BLaER1 treated with 17β-estradiol and CSF1 and Interleukin-3, amounts not matched to agents 10 nM and 100 nM (cell line): ENCODE measurements at regions not wholly inside any gene's neighbourhood (a gene's known extent, or its start where the extent isn't known, plus 50 kb on each side); places are given as distances from the start of the nearest gene placed in this dataset.
A peak's percentile ranks its signal among the peaks of the same experiment; 100 is the strongest.

ENCODE experiments used
- H3K27ac ChIP-seq, 11 experiments: shearing (Covaris generic); formaldehyde crosslinking; 2 replicates each; pipeline ENCODE4 v1.8.1; 2022
- H3K27me3 ChIP-seq, 11 experiments: shearing (Covaris generic); formaldehyde crosslinking; 2 replicates each; pipeline ENCODE4 v1.8.1; 2022
- H3K36me3 ChIP-seq, 11 experiments: shearing (Covaris generic); formaldehyde crosslinking; 2 replicates each; pipeline ENCODE4 v1.8.1; 2022
- H3K4me1 ChIP-seq, 10 experiments: shearing (Covaris generic); formaldehyde crosslinking; 2 replicates each; pipeline ENCODE4 v1.8.1; 2022
- H3K4me2 ChIP-seq, 11 experiments: shearing (Covaris generic); formaldehyde crosslinking; 2 replicates each; pipeline ENCODE4 v1.8.1; 2022
- H3K4me3 ChIP-seq, 10 experiments: shearing (Covaris generic); formaldehyde crosslinking; 2 replicates each; pipeline ENCODE4 v1.8.1; 2022
- H3K9ac ChIP-seq, 11 experiments: shearing (Covaris generic); formaldehyde crosslinking; 2 replicates each; pipeline ENCODE4 v1.8.1; 2022
- H3K9me3 ChIP-seq, 11 experiments: shearing (Covaris generic); formaldehyde crosslinking; replicated peaks in 1 of 11; 2 replicates each; pipeline ENCODE4 v1.8.1; 2022
- H4K20me1 ChIP-seq, 11 experiments: shearing (Covaris generic); formaldehyde crosslinking; 2 replicates each; pipeline ENCODE4 v1.8.1; 2022
- Cebpa-rat ChIP-seq, 11 experiments: shearing (Covaris generic); IDR thresholded peaks; 2 replicates each; pipeline ENCODE4 v1.8.1; 2022

GRCh38 chr1:221150996-221151395 is 271.8 kb downstream of the HLX start:
- Histone ChIP-seq H3K9me3 (peaks cover 0 to 28% (median 0%) of the 10 kb centered on the region in 11 experiments; a peak in 9 of 22 replicates), H3K9ac (no peak overlapping the region), H3K4me2 (no peak overlapping the region), H3K27ac (no peak overlapping the region), H3K4me1 (peaks cover 0 to 26% (median 2%) of the 10 kb centered on the region in 10 experiments; a peak in 9 of 20 replicates), H3K27me3 (no peaks in the 10 kb centered on the region), H3K36me3 (no peaks in the 10 kb centered on the region), H4K20me1 (no peaks in the 10 kb centered on the region), H3K4me3 (no peak overlapping the region)
- TF ChIP-seq Cebpa-rat (IDR thresholded peaks at IDR 0.05), result no peak

- Histone ChIP-seq H3K36me3 (no peaks in the 10 kb centered on the region), H3K9me3 (peaks cover 0 to 24% (median 0%) of the 10 kb centered on the region in 11 experiments; a peak in 9 of 22 replicates), H3K4me1 (peaks cover 0 to 53% (median 21%) of the 10 kb centered on the region in 10 experiments; a peak in 15 of 20 replicates), H3K4me2 (peak overlapping the region in 4 of 11 experiments; percentile 23 to 89 (median 74); a peak in 6 of 22 replicates), H4K20me1 (no peaks in the 10 kb centered on the region), H3K9ac (no peak overlapping the region), H3K4me3 (no peak overlapping the region), H3K27ac (peak overlapping the region in 2 of 11 experiments; percentile 5 to 21; a peak in 3 of 22 replicates), H3K27me3 (no peaks in the 10 kb centered on the region)
- TF ChIP-seq Cebpa-rat (IDR thresholded peaks at IDR 0.05), result no peak
Measured at GRCh38 chr1:221154932-221155331, 275.7 kb downstream of the HLX start.

GRCh38 chr1:221157026-221157761 is 278.0 kb downstream of the HLX start:
- Histone ChIP-seq H3K4me3 (no peak overlapping the region), H3K9me3 (peaks cover 0 to 3% (median 0%) of the 10 kb centered on the region in 11 experiments; a peak in 2 of 22 replicates), H3K9ac (peak overlapping the region in 4 of 11 experiments; percentile 28 to 66 (median 48); a peak in 6 of 22 replicates), H3K4me2 (peak overlapping the region in 8 of 11 experiments; percentile 29 to 89 (median 58); a peak in 14 of 22 replicates), H3K36me3 (no peaks in the 10 kb centered on the region), H3K27me3 (no peaks in the 10 kb centered on the region), H3K27ac (peak overlapping the region in 10 of 11 experiments; percentile 31 to 81 (median 59); a peak in 17 of 22 replicates), H4K20me1 (no peaks in the 10 kb centered on the region), H3K4me1 (peaks cover 0 to 73% (median 30%) of the 10 kb centered on the region in 10 experiments; a peak in 15 of 20 replicates)
- peak in 1 of 11 experiments; percentile 54; a peak in 1 of 22 replicates for TF ChIP-seq Cebpa-rat (IDR thresholded peaks at IDR 0.05)

GRCh38 chr1:221159608-221160007 is 280.4 kb downstream of the HLX start:
- H3K27me3 ChIP-seq, result no peaks in the 10 kb centered on the region
- no peaks in the 10 kb centered on the region for H4K20me1 ChIP-seq
- H3K4me1 ChIP-seq, result peaks cover 0 to 97% (median 36%) of the 10 kb centered on the region in 10 experiments; a peak in 15 of 20 replicates
- peak overlapping the region in 2 of 11 experiments; percentile 74 to 83; a peak in 4 of 22 replicates for H3K4me2 ChIP-seq
- H3K9ac ChIP-seq, result no peak overlapping the region
- peak overlapping the region in 3 of 11 experiments; percentile 16 to 40 (median 32); a peak in 6 of 22 replicates for H3K27ac ChIP-seq
- H3K4me3 ChIP-seq, result no peak overlapping the region
- no peaks in the 10 kb centered on the region; a peak in 1 of 22 replicates for H3K9me3 ChIP-seq
- no peak for TF ChIP-seq Cebpa-rat (IDR thresholded peaks at IDR 0.05)
- H3K36me3 ChIP-seq, result no peaks in the 10 kb centered on the region

GRCh38 chr1:221161571-221162041 is 282.4 kb downstream of the HLX start:
- Histone ChIP-seq H3K4me3 (no peak overlapping the region), H3K36me3 (no peaks in the 10 kb centered on the region), H3K9me3 (no peaks in the 10 kb centered on the region; a peak in 1 of 22 replicates), H3K4me2 (peak overlapping the region in 6 of 11 experiments; percentile 39 to 83 (median 71); a peak in 12 of 22 replicates), H3K27me3 (no peaks in the 10 kb centered on the region), H3K27ac (peak overlapping the region in 9 of 11 experiments; percentile 11 to 97 (median 93); a peak in 17 of 22 replicates), H3K9ac (peak overlapping the region in 6 of 11 experiments; percentile 11 to 80 (median 68); a peak in 9 of 22 replicates), H4K20me1 (no peaks in the 10 kb centered on the region), H3K4me1 (peaks cover 15 to 99% (median 52%) of the 10 kb centered on the region in 10 experiments)
- no peak for TF ChIP-seq Cebpa-rat (IDR thresholded peaks at IDR 0.05)

GRCh38 chr1:221162352-221162751 is 283.1 kb downstream of the HLX start:
- Histone ChIP-seq H4K20me1 (no peaks in the 10 kb centered on the region), H3K4me1 (peaks cover 21 to 96% (median 49%) of the 10 kb centered on the region in 10 experiments), H3K4me2 (peak overlapping the region in 6 of 11 experiments; percentile 39 to 83 (median 71); a peak in 11 of 22 replicates), H3K4me3 (no peak overlapping the region), H3K9ac (peak overlapping the region in 4 of 11 experiments; percentile 62 to 79 (median 76); a peak in 7 of 22 replicates), H3K9me3 (no peaks in the 10 kb centered on the region; a peak in 1 of 22 replicates), H3K27ac (peak overlapping the region in 8 of 11 experiments; percentile 11 to 97 (median 93); a peak in 14 of 22 replicates), H3K36me3 (no peaks in the 10 kb centered on the region), H3K27me3 (no peaks in the 10 kb centered on the region)
- no peak for TF ChIP-seq Cebpa-rat (IDR thresholded peaks at IDR 0.05)

- Histone ChIP-seq H3K9ac (no peak overlapping the region), H4K20me1 (no peaks in the 10 kb centered on the region), H3K4me2 (peak overlapping the region in 4 of 11 experiments; percentile 43 to 83 (median 77); a peak in 7 of 22 replicates), H3K9me3 (no peaks in the 10 kb centered on the region; a peak in 1 of 22 replicates), H3K27me3 (no peaks in the 10 kb centered on the region), H3K4me3 (no peak overlapping the region), H3K36me3 (no peaks in the 10 kb centered on the region), H3K27ac (peak overlapping the region in 8 of 11 experiments; percentile 34 to 97 (median 93); a peak in 14 of 22 replicates), H3K4me1 (peaks cover 27 to 96% (median 50%) of the 10 kb centered on the region in 10 experiments)
- no peak for TF ChIP-seq Cebpa-rat (IDR thresholded peaks at IDR 0.05)
Measured at GRCh38 chr1:221162939-221163338, 283.7 kb downstream of the HLX start.

GRCh38 chr1:221164029-221164428 is 284.8 kb downstream of the HLX start:
- Histone ChIP-seq H3K27me3 (no peaks in the 10 kb centered on the region), H3K27ac (peak overlapping the region in 9 of 11 experiments; percentile 32 to 98 (median 93); a peak in 14 of 22 replicates), H3K4me2 (peak overlapping the region in 4 of 11 experiments; percentile 43 to 83 (median 77); a peak in 8 of 22 replicates), H4K20me1 (no peaks in the 10 kb centered on the region), H3K4me1 (peaks cover 34 to 96% (median 57%) of the 10 kb centered on the region in 10 experiments), H3K9me3 (no peaks in the 10 kb centered on the region; a peak in 1 of 22 replicates), H3K36me3 (no peaks in the 10 kb centered on the region), H3K4me3 (no peak overlapping the region), H3K9ac (no peak overlapping the region; a peak in 1 of 22 replicates)
- no peak for TF ChIP-seq Cebpa-rat (IDR thresholded peaks at IDR 0.05)
